Immature natural killer cell (primary cell): ENCODE measurements at regions not wholly inside any gene's neighbourhood (a gene's known extent, or its start where the extent isn't known, plus 50 kb on each side); places are given as distances from the start of the nearest gene placed in this dataset.
A peak's percentile ranks its signal among the peaks of the same experiment; 100 is the strongest.

Source experiments
- DNase-seq, 3 donors: peaks; one replicate each; pipeline ENCODE4 v3.0.0; 2022; ENCODE audit warnings: mixed read lengths in 1 of 3
- H3K27ac Mint-ChIP-seq, 6 donors: one replicate each; pipeline ENCODE4 v1.8.0; 2020; ENCODE audit warnings: mixed read lengths in 6 of 6, mild to moderate bottlenecking in 5 of 6, inconsistent platforms in 4 of 6, moderate library complexity in 3 of 6
- H3K27me3 Mint-ChIP-seq, 3 donors: one replicate each; pipeline ENCODE4 v1.8.0; 2020 to 2021; ENCODE audit warnings: low read depth in 3 of 3, mild to moderate bottlenecking in 3 of 3, mixed read lengths in 3 of 3, moderate library complexity in 3 of 3, inconsistent platforms in 1 of 3
- H3K36me3 Mint-ChIP-seq, 3 donors: one replicate each; pipeline ENCODE4 v1.8.0; 2020; ENCODE audit warnings: mixed read lengths in 3 of 3, inconsistent platforms in 2 of 3, mild to moderate bottlenecking in 2 of 3
- H3K4me1 Mint-ChIP-seq, 2 donors: one replicate each; pipeline ENCODE4 v1.8.0; 2020; ENCODE audit warnings: inconsistent platforms in 2 of 2, mild to moderate bottlenecking in 2 of 2, mixed read lengths in 2 of 2, moderate library complexity in 1 of 2
- H3K4me3 Mint-ChIP-seq, 5 donors: one replicate each; pipeline ENCODE4 v1.8.0; 2020; ENCODE audit warnings: mild to moderate bottlenecking in 5 of 5, mixed read lengths in 5 of 5, inconsistent platforms in 3 of 5, moderate library complexity in 3 of 5
- H3K9me3 Mint-ChIP-seq, 6 donors: one replicate each; pipeline ENCODE4 v1.8.0; 2020; ENCODE audit warnings: mild to moderate bottlenecking in 6 of 6, mixed read lengths in 6 of 6, inconsistent platforms in 4 of 6, moderate library complexity in 3 of 6

DNA sequence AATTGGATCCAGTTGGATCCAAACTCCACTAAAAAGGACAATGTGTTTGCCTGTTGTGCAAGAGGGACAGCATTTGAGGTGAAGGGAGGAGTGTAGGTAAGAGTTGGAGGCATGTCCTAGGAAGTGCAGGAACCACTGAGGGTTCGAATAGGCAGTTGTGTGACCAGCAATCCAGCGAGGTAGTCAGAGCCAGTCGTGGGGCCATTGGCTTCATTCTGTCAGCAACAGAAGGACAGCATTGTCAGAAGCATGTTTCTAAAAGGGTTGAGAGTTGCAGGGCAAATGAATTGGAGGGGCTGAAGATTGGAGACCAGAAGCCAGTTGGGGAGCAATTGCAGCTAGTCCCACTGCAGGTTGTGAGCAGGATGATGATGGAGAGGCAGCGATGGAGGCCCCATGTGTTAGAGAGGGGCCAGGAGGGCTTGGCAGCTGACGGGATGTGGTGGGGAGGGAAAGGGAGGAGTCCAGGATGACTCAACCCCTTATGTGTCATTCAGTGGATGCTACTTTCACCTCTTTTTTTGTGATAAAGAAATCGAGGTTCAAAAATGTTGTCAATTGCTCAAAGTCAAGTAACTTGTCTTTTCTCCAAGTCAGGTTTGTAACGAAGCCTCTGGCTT lies 96.7 kb upstream of the SIX3 start:
- H3K4me3 Mint-ChIP-seq: no peak overlapping the region
- H3K27ac Mint-ChIP-seq: peak overlapping the region in 1 of 6 donors; percentile 5
- DNase-seq: no peak
- peaks cover 0 to 8% (median 3%) of the 10 kb centered on the region in 3 donors for H3K27me3 Mint-ChIP-seq
- no peaks in the 10 kb centered on the region for H3K9me3 Mint-ChIP-seq
- no peaks in the 10 kb centered on the region for H3K4me1 Mint-ChIP-seq
- H3K36me3 Mint-ChIP-seq: no peaks in the 10 kb centered on the region

DNA sequence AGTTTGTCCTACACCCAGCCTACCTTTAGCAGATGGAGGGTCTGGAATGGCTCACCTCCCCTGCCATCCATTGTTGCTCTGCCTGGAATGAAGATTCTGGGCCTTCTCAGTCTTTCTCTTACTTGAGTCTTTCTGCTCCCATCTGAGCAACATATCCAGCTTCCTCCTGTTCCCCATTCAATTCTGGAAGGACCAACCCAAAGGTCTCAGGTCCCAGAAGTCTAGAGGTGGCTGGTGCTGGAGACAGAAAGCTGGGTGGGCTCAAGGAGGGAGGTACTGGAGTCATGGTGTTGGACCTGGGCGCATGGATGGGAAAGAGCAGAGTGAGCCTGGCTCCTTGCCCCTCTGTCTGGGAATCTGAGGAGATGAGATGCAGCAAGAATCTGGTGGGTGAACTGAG lies 93.5 kb upstream of the SIX3 start:
- Mint-ChIP-seq H3K27ac (no peak overlapping the region), H3K27me3 (peaks cover 0 to 13% (median 3%) of the 10 kb centered on the region in 3 donors), H3K36me3 (no peaks in the 10 kb centered on the region), H3K9me3 (no peaks in the 10 kb centered on the region), H3K4me3 (no peak overlapping the region), H3K4me1 (no peaks in the 10 kb centered on the region)
- no peak for DNase-seq

DNA sequence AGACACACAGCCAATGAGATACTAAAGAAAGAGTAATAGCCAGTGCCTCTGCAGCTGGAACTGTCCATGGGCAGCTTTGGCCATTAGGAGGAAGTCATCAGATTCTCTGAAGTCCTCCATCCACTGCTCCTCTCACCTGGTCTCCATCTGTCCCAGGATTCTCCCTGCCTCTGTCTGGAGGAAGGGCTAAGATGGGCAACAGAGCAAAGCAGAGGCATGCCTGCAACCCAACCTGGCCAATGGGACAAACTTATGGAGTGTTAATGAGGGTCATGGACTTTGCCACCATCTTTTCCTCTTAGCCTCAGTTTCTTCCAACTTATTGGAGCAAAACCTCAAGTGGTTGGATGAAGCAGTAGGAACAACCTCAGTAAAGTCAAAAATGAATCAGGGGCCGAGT lies 91.5 kb upstream of the SIX3 start:
- Mint-ChIP-seq H3K27ac (no peak overlapping the region), H3K36me3 (no peaks in the 10 kb centered on the region), H3K27me3 (peaks cover 0 to 13% (median 3%) of the 10 kb centered on the region in 3 donors), H3K4me1 (no peaks in the 10 kb centered on the region), H3K9me3 (peaks cover 0 to 3% (median 0%) of the 10 kb centered on the region in 6 donors), H3K4me3 (no peak overlapping the region)
- no peak for DNase-seq

DNA sequence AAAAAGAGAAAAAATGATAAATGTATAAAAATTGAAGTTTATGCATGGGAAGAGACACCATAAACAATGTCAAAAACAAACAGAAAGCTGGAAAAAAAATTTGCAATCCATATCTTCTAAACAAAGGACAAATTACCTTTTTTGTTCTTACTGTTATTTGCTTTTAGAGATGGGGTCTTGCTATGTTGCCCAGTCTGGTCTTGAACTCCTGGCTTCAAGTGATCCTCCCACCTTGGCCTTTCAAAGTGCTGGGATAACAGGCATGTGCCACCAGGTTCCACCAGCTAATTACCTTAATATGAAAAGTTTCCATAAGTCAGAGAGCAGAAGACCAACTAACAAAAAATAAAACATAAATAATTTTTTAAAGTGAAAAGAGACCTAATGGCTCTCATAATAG lies 90.0 kb upstream of the SIX3 start:
- H3K9me3 Mint-ChIP-seq: peaks cover 0 to 3% (median 0%) of the 10 kb centered on the region in 6 donors
- no peak overlapping the region for H3K27ac Mint-ChIP-seq

DNA sequence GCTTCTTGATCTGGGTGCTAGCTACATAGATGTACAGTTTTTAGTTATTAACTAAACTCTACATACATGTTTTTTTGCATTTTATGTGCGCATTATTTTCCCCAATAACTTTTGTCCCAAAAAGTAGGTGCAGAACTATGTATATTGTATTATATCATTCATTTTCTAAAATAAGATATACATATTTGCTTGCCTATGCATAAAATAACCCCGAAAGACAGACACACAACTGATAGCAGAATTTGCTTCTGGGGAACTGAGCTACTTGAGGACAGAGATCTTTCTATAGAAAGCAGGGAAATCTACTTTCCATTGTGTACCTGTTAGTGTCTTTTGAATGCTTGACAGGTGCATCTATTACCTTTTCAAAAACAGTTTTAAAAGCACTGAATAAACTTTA lies 88.9 kb upstream of the SIX3 start:
- H3K4me1 Mint-ChIP-seq: no peaks in the 10 kb centered on the region
- H3K36me3 Mint-ChIP-seq: no peaks in the 10 kb centered on the region
- peaks cover 0 to 3% (median 0%) of the 10 kb centered on the region in 6 donors for H3K9me3 Mint-ChIP-seq
- H3K4me3 Mint-ChIP-seq: no peak overlapping the region
- peaks cover 6 to 13% (median 7%) of the 10 kb centered on the region in 3 donors for H3K27me3 Mint-ChIP-seq
- no peak for DNase-seq
- H3K27ac Mint-ChIP-seq: no peak overlapping the region

More for the DNA sequence above, 90.0 kb upstream of the SIX3 start:
- H3K27me3 Mint-ChIP-seq: peaks cover 2 to 13% (median 6%) of the 10 kb centered on the region in 3 donors
- no peaks in the 10 kb centered on the region for H3K36me3 Mint-ChIP-seq
- DNase-seq: no peak
- H3K4me3 Mint-ChIP-seq: no peak overlapping the region
- H3K4me1 Mint-ChIP-seq: no peaks in the 10 kb centered on the region

DNA sequence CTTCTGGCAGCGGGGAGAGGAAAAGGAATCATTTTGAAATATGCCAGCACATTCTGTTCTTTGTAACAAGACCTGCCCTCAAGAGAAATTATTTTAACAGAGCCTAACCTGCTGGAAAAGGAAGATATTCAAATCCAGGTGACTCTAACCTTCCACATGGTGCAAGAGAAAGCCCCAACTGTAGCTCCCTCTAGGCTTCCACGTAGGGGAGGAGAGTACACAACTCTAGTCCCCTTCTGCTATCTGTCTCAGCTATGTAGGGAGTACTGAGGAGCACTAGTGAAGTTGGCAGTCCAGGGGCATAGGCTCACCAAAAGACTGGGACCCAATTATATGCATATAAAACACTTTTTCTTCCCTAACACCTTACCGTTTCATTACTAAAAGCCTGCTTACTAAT lies 82.2 kb upstream of the SIX3 start:
- DNase-seq: no peak
- peaks cover 0 to 13% (median 5%) of the 10 kb centered on the region in 3 donors for H3K27me3 Mint-ChIP-seq
- H3K27ac Mint-ChIP-seq: no peak overlapping the region
- peaks cover 0 to 21% (median 0%) of the 10 kb centered on the region in 6 donors for H3K9me3 Mint-ChIP-seq
- no peak overlapping the region for H3K4me3 Mint-ChIP-seq
- no peaks in the 10 kb centered on the region for H3K4me1 Mint-ChIP-seq
- H3K36me3 Mint-ChIP-seq: no peaks in the 10 kb centered on the region

DNA sequence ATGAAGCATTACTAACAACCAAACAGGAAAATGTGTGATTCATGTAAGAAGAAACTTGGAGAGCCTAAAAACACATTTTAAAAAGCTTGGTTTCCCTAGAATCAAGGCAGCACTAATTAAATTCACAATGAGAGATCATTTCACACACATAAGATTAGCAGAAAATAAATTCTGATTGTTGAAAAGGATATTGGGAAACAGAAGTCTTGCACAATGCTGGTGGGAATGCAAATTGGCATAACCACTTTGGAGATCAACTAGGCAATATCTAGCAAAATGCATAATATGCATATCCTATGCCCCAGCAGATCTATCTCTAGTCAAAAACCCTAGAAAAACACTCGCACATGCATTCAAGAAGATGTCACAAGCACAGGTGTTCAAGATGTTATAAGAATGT lies 75.3 kb upstream of the SIX3 start:
- H3K27me3 Mint-ChIP-seq: peaks cover 0 to 9% (median 2%) of the 10 kb centered on the region in 3 donors
- H3K9me3 Mint-ChIP-seq: peaks cover 0 to 2% (median 0%) of the 10 kb centered on the region in 6 donors
- no peaks in the 10 kb centered on the region for H3K4me1 Mint-ChIP-seq

DNA sequence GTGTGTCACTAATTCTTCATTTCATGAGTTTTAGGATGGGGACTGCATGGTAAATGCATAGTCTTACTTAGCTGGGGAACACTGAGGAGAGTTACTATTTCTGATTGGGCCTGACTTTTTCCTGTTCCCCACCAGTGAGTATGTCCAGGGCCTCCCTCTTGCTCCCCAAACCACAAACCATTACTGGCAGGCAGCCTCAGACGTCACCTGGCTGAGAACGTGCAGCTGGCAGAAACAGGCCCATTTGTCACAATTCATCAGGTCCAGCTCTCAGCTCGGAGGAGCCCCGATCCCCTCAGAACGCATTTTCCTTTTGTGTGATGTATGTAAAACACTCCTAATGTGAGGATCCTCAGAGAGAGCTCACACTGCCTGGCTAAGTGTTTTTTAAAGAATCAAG lies 71.7 kb upstream of the SIX3 start:
- Mint-ChIP-seq H3K36me3 (no peaks in the 10 kb centered on the region), H3K27ac (no peak overlapping the region), H3K9me3 (peaks cover 0 to 6% (median 0%) of the 10 kb centered on the region in 6 donors)

More for the DNA sequence above, 75.3 kb upstream of the SIX3 start:
- Mint-ChIP-seq H3K36me3 (no peaks in the 10 kb centered on the region), H3K4me3 (no peak overlapping the region), H3K27ac (no peak overlapping the region)
- DNase-seq: no peak

DNA sequence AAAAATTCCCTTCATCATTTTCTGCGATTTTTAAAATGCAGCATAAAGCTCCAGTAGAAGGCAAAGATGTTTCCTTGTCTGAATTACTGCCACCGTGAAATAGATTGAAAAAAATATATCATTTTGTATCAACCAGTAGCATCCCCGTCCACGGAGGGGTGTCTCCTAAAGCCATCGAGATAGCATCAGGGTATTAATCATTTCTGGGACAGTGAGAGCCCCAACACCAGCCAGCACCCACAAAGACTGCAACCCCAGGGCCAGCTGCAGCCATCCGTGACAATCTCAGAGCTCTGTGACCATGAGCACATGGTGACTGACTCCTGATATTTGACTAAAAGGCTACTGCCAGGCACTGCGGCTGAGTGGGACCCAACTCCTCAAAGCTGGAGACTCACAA lies 64.1 kb upstream of the SIX3 start:
- Mint-ChIP-seq H3K9me3 (peaks cover 0 to 11% (median 0%) of the 10 kb centered on the region in 6 donors), H3K4me3 (no peak overlapping the region)

More for the DNA sequence above, 71.7 kb upstream of the SIX3 start:
- Mint-ChIP-seq H3K4me1 (no peaks in the 10 kb centered on the region), H3K4me3 (no peak overlapping the region), H3K27me3 (peaks cover 0 to 23% (median 0%) of the 10 kb centered on the region in 3 donors)
- no peak for DNase-seq

DNA sequence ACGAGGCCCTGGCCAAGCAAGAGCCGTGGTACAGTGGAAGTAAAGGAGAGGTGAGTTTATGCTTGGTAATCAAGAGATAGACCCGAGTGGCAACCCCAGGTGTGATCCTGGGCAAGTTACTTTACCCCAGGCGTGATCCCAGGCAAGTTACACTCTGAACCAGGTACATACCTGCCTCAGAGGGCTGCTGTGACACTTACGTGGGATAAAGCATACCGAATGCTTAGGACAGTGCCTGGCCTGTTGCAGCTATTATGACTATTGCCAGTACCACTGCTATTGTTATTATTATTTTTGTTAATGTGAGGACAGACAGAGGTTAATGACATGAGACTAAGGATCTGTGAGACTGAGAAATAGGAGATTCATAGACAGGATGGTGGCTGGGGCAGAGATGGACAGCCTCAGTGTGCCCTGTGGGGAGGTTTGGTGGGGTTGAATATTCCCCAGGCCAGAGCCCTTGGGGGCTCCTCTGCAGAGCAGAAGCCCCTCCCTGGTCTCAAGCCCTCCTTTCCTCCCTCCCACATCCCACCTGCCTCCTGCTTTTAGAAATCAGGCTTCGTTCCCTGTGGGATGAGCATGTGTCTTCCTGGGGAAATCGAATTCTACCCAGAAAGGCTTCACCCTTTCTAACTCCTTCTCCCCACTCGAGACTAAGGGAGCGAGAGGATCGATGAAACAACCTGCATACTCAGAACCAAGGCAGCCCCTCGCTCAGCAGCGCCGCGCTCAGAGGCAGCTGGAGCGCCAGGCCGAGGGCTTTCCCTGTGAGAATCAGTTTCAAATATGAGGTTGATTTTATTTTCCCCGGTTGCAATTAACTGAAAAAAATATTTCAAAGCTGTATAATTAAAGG lies 62.0 kb upstream of the SIX3 start:
- Mint-ChIP-seq H3K4me1 (no peaks in the 10 kb centered on the region), H3K4me3 (no peak overlapping the region), H3K27ac (no peak overlapping the region), H3K9me3 (peaks cover 0 to 8% (median 0%) of the 10 kb centered on the region in 6 donors), H3K27me3 (peaks cover 2 to 7% (median 6%) of the 10 kb centered on the region in 3 donors), H3K36me3 (no peaks in the 10 kb centered on the region)
- no peak for DNase-seq

More for the DNA sequence above, 64.1 kb upstream of the SIX3 start:
- no peak overlapping the region for H3K27ac Mint-ChIP-seq
- H3K27me3 Mint-ChIP-seq: peaks cover 2 to 17% (median 6%) of the 10 kb centered on the region in 3 donors
- no peak for DNase-seq
- no peaks in the 10 kb centered on the region for H3K4me1 Mint-ChIP-seq
- no peaks in the 10 kb centered on the region for H3K36me3 Mint-ChIP-seq

DNA sequence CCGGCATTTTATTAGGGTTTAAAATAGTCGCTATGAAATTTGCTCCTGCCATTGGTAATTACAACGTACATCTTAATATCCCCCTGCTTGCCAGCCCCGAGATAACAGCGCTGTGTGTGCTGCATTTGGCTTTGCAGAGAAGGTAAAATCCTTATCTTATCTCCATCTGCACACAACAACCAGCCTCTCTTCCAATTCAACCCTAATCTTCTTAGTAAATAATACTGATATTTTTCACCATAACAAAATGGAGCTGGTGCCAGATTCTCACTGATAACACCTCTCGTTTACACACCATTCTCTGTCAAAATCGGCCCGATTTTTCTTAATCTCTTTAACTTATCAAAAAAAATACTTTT lies 61.4 kb upstream of the SIX3 start:
- H3K9me3 Mint-ChIP-seq: peaks cover 0 to 5% (median 0%) of the 10 kb centered on the region in 6 donors
- H3K27ac Mint-ChIP-seq: no peak overlapping the region
- no peaks in the 10 kb centered on the region for H3K4me1 Mint-ChIP-seq
- no peaks in the 10 kb centered on the region for H3K36me3 Mint-ChIP-seq
- H3K27me3 Mint-ChIP-seq: peaks cover 2 to 8% (median 3%) of the 10 kb centered on the region in 3 donors
- no peak overlapping the region for H3K4me3 Mint-ChIP-seq
- DNase-seq: no peak

DNA sequence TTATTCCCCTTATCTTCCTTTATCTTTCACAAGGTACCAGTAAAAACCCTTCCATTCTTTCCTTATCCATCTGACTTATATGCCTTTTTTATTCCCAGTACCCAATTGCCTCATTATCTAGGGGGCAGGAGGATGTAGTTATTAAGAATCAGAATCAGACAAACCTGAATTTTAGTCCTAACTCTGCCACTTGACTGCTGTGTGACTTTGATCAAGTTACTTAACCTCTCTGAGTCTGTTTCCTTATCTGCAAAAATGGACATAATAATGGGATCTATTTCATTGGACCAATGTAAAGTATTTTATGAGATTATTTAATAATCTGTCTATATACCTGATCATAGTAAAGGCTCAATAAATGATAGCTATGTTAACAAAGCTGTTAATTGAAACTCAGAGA lies 59.6 kb upstream of the SIX3 start:
- H3K4me1 Mint-ChIP-seq: no peaks in the 10 kb centered on the region
- peaks cover 0 to 5% (median 3%) of the 10 kb centered on the region in 3 donors for H3K27me3 Mint-ChIP-seq
- DNase-seq: no peak
- H3K27ac Mint-ChIP-seq: no peak overlapping the region
- no peak overlapping the region for H3K4me3 Mint-ChIP-seq
- no peaks in the 10 kb centered on the region for H3K36me3 Mint-ChIP-seq
- no peaks in the 10 kb centered on the region for H3K9me3 Mint-ChIP-seq

DNA sequence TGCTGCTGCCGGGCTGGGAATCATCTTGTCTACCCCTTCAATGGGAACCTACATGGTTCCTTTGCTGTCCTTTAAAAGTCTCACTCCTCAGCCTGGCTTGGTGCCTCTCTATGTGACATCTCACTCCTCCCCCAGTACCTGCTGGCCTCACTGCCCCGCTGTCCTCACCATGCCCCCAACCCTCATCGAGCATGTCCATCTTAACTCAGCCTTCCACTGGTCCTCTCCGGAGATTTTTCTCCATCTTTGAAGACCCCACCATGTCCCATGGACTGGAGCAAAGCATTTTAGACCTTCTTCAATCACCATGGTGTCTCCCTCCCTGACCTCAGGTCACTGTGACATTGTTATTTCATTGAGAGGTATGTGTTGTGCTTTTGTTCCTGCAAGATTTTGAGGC lies 58.1 kb upstream of the SIX3 start:
- Mint-ChIP-seq H3K9me3 (peaks cover 0 to 2% (median 0%) of the 10 kb centered on the region in 6 donors), H3K4me1 (no peaks in the 10 kb centered on the region), H3K36me3 (no peaks in the 10 kb centered on the region), H3K4me3 (no peak overlapping the region), H3K27ac (no peak overlapping the region), H3K27me3 (peaks cover 0 to 6% (median 3%) of the 10 kb centered on the region in 3 donors)
- DNase-seq: no peak

DNA sequence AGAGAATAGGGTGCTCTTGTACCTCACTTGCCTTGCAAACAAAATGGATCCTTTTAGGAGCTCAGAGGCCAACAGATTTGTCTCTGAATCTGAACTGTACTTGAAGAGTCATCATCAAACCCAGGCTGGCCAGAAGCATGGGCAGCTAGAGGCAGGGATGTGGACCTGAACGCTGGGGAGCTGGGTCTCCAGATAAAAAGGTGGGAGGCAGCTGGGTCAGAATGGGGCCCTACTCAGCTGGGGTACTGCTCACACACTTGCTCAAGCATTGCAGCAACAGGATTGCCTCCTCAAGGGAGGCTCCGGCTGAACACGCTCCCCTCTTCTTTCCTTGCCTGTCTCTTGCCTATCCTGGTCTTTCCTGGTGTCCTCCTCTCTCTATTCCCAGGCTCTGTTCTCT lies 57.3 kb upstream of the SIX3 start:
- Mint-ChIP-seq H3K27ac (no peak overlapping the region), H3K4me1 (no peaks in the 10 kb centered on the region), H3K4me3 (no peak overlapping the region), H3K36me3 (no peaks in the 10 kb centered on the region), H3K9me3 (peaks cover 0 to 2% (median 0%) of the 10 kb centered on the region in 6 donors), H3K27me3 (peaks cover 0 to 8% (median 0%) of the 10 kb centered on the region in 3 donors)
- DNase-seq: no peak
